ENCODE measurements at regions not wholly inside any gene's neighbourhood (a gene's known extent, or its start where the extent isn't known, plus 50 kb on each side); places are given as distances from the start of the nearest gene placed in this dataset.
A peak's percentile ranks its signal among the peaks of the same experiment; 100 is the strongest.
"Not testable (repeated sequence)": the region's sequence is repeated elsewhere in the genome, so short reads cannot be mapped to it uniquely, and the experiment has no call there.

GRCh38 chr6:167737205-167737830 is 89.4 kb upstream of the AFDN start:
- no peak for DNase-seq

DNA sequence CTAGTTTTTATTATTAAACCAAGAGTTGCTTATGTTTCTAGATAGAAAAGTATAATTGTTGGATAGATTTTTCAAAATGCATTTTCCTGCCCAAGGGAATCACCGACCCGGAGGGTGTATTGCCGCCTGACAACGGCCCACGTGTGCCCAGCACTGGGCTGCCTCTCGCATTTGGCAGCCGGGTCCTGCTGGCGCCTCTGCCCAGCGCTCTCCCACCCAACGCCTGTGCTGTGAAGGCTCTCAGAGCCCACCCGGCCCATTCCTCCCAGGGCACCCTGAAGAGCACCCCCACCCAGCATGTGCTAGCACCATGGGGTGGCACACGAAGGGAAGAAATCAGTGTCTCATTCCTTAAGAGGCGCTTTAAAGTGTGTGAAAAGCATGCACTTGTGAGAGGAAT is 88.3 kb upstream of the AFDN start:
- DNase-seq = no peak

GRCh38 chr6:167739721-167740475 is 86.8 kb upstream of the AFDN start:
- DNase-seq = no peak

GRCh38 chr6:167742719-167743303 is 83.9 kb upstream of the AFDN start:
- no peak for DNase-seq

GRCh38 chr6:167744681-167745669 is 81.7 kb upstream of the AFDN start:
- DNase-seq = no peak

- DNase-seq = no peak
Observed at GRCh38 chr6:167745670-167746389, 80.9 kb upstream of the AFDN start.

DNA sequence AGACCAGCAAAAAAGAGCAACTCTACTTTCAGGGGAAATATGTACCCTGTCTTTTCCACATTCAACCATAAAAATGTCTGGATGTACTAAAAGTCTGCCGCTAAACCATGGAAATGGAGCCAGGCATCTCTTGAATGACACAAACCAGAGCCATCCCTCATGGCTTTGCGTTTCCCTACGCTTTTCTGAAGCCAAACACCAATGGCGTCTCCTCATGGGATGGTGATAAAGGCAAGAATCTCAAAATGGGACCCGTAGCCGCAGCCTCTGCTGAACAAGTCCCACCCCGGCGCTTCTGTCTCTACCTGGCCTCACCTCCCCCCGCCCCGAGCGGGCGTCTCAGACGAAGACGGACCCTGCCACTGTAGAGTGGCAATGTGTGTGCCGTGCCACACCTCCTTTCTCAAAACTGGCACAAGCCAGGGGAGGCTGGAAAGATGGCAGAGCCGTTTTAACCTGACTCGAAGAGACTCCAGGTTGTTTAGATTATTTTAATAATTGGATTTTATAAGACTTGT is 80.3 kb upstream of the AFDN start:
- no peak for DNase-seq

GRCh38 chr6:167746975-167747374 is 79.7 kb upstream of the AFDN start:
- no peak for DNase-seq

DNA sequence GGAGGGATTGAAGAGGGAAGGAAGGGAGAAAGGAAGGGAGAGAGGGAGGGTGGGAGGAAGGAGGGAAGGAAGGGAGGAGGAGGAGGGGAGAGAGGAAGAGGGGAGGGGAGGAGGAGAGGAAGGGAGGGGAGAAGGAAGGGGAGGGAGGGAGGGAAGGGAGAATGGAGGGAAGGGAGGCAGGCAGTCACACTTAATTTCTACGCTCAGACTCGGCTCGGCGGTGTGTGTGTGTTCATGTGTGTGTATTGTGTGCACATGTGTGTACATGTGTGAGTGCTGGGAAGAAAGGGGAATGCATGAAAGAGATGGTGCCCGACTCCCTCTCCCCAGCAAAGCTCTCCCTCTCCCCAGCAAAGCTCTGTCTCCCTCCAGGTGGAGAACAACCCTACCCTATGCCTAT is 79.1 kb upstream of the AFDN start:
- no peak for DNase-seq

DNA sequence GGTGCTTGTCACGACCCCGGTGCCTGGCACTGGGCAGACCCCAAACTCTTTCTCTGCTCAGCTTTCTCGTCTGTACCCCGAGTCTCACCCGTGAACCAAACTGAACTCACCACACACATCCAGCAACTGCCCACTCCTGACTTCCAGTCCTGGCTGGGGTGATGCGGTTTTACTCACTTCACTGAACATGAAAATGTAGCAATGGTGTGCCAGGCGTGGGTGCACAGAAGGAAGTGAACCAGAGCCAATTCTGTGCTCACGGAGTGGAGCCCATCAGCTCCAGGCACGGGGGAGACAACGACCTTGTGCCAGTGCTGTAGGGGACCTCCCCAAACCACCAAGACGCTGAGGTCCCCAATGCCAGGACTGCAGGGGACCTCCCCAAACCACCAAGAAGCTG is 78.7 kb upstream of the AFDN start:
- DNase-seq = no peak

- no peak for DNase-seq
Observed at GRCh38 chr6:167748458-167749379, 78.0 kb upstream of the AFDN start.

DNA sequence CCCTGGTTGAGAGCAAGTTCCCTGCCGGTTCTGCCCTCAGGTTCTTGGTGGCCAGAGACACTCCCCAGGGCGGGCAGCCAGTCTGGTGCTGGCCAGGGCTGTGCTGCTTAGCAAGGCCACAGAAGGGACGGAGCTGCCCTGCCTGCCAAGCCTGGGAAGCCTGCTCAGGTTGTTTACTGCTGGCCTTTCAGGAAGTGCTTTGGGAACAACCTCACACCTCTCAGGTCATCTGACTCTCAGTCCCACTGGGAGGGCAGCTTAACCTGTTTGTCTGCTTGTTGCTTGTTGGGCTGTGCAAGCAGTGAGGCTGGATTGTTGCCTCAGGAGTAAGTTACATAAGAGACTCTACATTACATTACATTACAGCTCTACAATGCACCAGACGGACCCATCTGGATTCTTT is 75.8 kb upstream of the AFDN start:
- peak; percentile 82 to 93 for DNase-seq

DNA sequence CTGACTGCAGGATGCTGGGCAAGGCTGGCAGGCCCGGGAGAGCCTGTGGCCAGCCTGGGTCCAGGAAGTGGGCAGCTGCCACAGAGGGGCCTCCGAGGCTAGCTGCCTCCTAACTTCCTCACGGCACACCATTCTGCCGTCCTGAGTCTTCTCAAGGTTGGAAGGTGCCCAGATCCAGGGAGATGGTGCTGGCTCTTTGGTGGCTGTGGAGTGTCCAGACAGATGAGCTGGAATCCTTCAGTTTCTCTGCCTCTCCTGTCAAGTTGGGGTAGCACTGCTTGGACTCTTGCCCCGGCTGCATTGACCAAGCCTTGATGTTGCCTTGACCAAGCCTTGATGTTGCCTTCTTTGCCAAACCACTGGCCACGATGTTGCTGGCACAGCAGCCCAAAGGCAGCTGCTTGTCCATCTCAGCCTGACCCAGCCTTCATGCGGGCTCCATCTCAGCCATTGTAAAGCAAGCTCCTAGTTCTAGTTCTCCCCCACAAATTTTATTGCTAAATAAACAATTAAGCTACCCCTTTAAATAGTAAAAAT is 75.1 kb upstream of the AFDN start:
- DNase-seq = no peak

GRCh38 chr6:167753281-167753680 is 73.4 kb upstream of the AFDN start:
- DNase-seq = not testable (repeated sequence)

GRCh38 chr6:167754691-167755090 is 72.0 kb upstream of the AFDN start:
- no peak for DNase-seq

- DNase-seq = no peak
Observed at GRCh38 chr6:167755461-167755860, 71.2 kb upstream of the AFDN start.

- no peak for DNase-seq
Observed at GRCh38 chr6:167756597-167756996, 70.1 kb upstream of the AFDN start.

DNA sequence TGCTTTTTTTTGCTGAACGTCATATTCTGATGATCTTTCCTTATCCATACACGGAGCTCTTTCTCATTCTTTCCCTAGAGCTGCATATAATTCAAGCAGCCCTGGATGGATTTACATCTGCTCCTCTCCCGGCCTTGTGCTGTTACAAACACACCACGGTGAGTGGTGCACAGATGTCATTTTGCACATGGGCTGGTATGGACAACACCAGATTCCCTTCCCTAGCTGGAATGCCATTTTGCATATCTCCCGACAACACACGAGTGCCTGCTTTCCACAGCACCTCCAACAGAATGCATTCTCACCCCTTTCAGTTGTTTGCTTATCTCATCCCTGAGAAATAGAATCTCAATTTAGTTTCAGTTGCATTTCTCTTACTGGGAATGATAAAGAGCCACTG is 69.5 kb upstream of the AFDN start:
- DNase-seq = no peak

- DNase-seq = no peak
Observed at GRCh38 chr6:167757821-167758220, 68.9 kb upstream of the AFDN start.

- no peak for DNase-seq
Observed at GRCh38 chr6:167758309-167759023, 68.2 kb upstream of the AFDN start.

All from cerebellar nuclear complex (tissue), 1 donor.